Smooth muscle cell (in vitro differentiated cells): ENCODE measurements at regions not wholly inside any gene's neighbourhood (a gene's known extent, or its start where the extent isn't known, plus 50 kb on each side); places are given as distances from the start of the nearest gene placed in this dataset.

Experiments
- DNase-seq: peaks from one replicate; lab custom pipeline; 2025; ENCODE audit not compliant: unreplicated experiment; lab: John Stamatoyannopoulos, UW
- H2AFZ ChIP-seq: fragments of 200-600 bp; sonication (generic); 2 replicates; pipeline ENCODE4 v1.6.0; 2016; ENCODE audit warnings: antibody characterized with exemption, low read depth, mild to moderate bottlenecking
- H3F3A ChIP-seq: fragments of 200-600 bp; sonication (generic); 2 replicates; pipeline ENCODE4 v1.6.0; 2017; ENCODE audit warnings: antibody characterized with exemption, low read depth
- H3K27ac ChIP-seq: fragments of 200-600 bp; sonication (generic); 2 replicates; pipeline ENCODE4 v1.5.1; 2016; ENCODE audit warnings: low read depth, mild to moderate bottlenecking
- H3K27me3 ChIP-seq: fragments of 200-600 bp; sonication (generic); 2 replicates; pipeline ENCODE4 v1.6.1; 2016; ENCODE audit warnings: low read depth, mild to moderate bottlenecking
- H3K36me3 ChIP-seq: fragments of 200-600 bp; sonication (generic); 2 replicates; pipeline ENCODE4 v1.5.1; 2016; ENCODE audit warnings: low read depth
- H3K4me1 ChIP-seq: fragments of 200-600 bp; sonication (generic); 2 replicates; pipeline ENCODE4 v1.5.1; 2016; ENCODE audit warnings: low read depth
- H3K4me2 ChIP-seq: fragments of 200-600 bp; sonication (generic); 2 replicates; pipeline ENCODE4 v1.6.0; 2016; ENCODE audit warnings: mild to moderate bottlenecking
- H3K4me3 ChIP-seq: fragments of 200-600 bp; sonication (generic); 2 replicates; pipeline ENCODE4 v1.5.1; 2016; ENCODE audit warnings: mild to moderate bottlenecking
- H3K79me2 ChIP-seq: fragments of 200-600 bp; sonication (generic); 2 replicates; pipeline ENCODE4 v1.6.0; 2016; ENCODE audit warnings: low read depth, mild to moderate bottlenecking
- H3K9ac ChIP-seq: fragments of 200-600 bp; sonication (generic); 2 replicates; pipeline ENCODE4 v1.6.0; 2016; ENCODE audit warnings: low read depth
- H3K9me3 ChIP-seq: fragments of 200-600 bp; sonication (generic); replicated peaks from 2 replicates; pipeline ENCODE4 v1.5.1; 2016; ENCODE audit warnings: low read depth
- H4K20me1 ChIP-seq: fragments of 200-600 bp; sonication (generic); 2 replicates; pipeline ENCODE4 v1.6.0; 2016; ENCODE audit warnings: low read depth
- CTCF ChIP-seq: fragments of 200-600 bp; sonication (generic); IDR thresholded peaks from 2 replicates; pipeline ENCODE4 v1.5.1; 2017; ENCODE audit warnings: borderline replicate concordance, mild to moderate bottlenecking, antibody characterized with exemption; ENCODE audit not compliant: insufficient read depth, poor library complexity, severe bottlenecking
- WGBS: methylation state at CpG from one replicate; pipeline ENCODE4 v1.1.7; 2016; ENCODE audit warnings: low lambda C conversion rate; 5-methylcytosine and 5-hydroxymethylcytosine counted together

GRCh38 chr20:57995381-57995977 is 233.0 kb downstream of the ANKRD60 start:
- Histone ChIP-seq H3K4me1 (no peaks in the 10 kb centered on the region), H3K9ac (no peak overlapping the region), H3K9me3 (no peaks in the 10 kb centered on the region), H3K27ac (no peak overlapping the region), H3K36me3 (no peaks in the 10 kb centered on the region), H3F3A (peaks cover 2% of the 10 kb centered on the region), H3K27me3 (no peaks in the 10 kb centered on the region), H3K4me3 (no peak overlapping the region), H4K20me1 (no peaks in the 10 kb centered on the region), H3K79me2 (no peaks in the 10 kb centered on the region), H3K4me2 (no peak overlapping the region), H2AFZ (no peak overlapping the region)
- DNase-seq: no peak
- TF ChIP-seq CTCF: no peak
- WGBS: 89% methylated on average over 8 of the region's 8 CpGs

- Histone ChIP-seq H3K36me3 (no peaks in the 10 kb centered on the region), H3K4me1 (no peaks in the 10 kb centered on the region), H3K9ac (no peak overlapping the region), H3F3A (peaks cover 3% of the 10 kb centered on the region), H2AFZ (no peak overlapping the region), H3K9me3 (no peaks in the 10 kb centered on the region), H3K79me2 (no peaks in the 10 kb centered on the region), H4K20me1 (no peaks in the 10 kb centered on the region), H3K27ac (no peak overlapping the region), H3K4me3 (no peak overlapping the region), H3K27me3 (no peaks in the 10 kb centered on the region), H3K4me2 (no peak overlapping the region)
- no peak for TF ChIP-seq CTCF
- no peak for DNase-seq
- 75% methylated on average over 19 of the region's 19 CpGs for WGBS
Measured at GRCh38 chr20:57993716-57994431, 234.6 kb downstream of the ANKRD60 start.

GRCh38 chr20:57991211-57991881 is 237.1 kb downstream of the ANKRD60 start:
- H3K79me2 ChIP-seq: no peaks in the 10 kb centered on the region
- no peak overlapping the region for H3K4me3 ChIP-seq
- H3K4me2 ChIP-seq: peak overlapping the region; percentile 48
- H4K20me1 ChIP-seq: no peaks in the 10 kb centered on the region
- H3K9me3 ChIP-seq: no peaks in the 10 kb centered on the region
- peak overlapping the region; percentile 26 for H3K9ac ChIP-seq
- no peak for TF ChIP-seq CTCF
- WGBS: 44% methylated on average over 14 of the region's 14 CpGs
- no peak for DNase-seq
- no peaks in the 10 kb centered on the region for H3K27me3 ChIP-seq
- no peaks in the 10 kb centered on the region for H3K36me3 ChIP-seq
- H2AFZ ChIP-seq: no peak overlapping the region
- peaks cover 3% of the 10 kb centered on the region for H3F3A ChIP-seq
- no peaks in the 10 kb centered on the region for H3K4me1 ChIP-seq
- peak overlapping the region; percentile 62 for H3K27ac ChIP-seq
